ENCODE measurements at regions not wholly inside any gene's neighbourhood (a gene's known extent, or its start where the extent isn't known, plus 50 kb on each side); places are given as distances from the start of the nearest gene placed in this dataset.

DNA sequence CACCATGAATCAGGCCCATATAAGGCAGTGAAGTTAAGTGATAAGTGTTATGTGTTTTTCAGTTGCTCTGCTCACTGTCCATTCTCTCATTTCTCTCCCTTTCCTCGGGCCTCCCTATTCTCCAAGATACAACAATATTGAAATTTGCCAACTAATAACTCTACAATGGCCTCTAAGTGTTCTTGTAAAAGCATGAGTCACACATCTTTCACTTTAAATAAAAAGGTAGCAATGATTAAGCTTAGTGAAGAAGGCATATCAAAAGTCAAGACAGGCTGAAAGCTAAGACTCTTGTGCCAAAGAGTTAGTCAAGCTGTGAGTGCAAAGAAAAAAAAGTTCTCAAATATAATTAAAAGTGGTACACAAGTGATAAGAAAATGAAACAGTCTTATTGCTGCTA, 675.4 kb downstream of the OTOL1 start (continued):
- TF ChIP-seq, protein P1, sequence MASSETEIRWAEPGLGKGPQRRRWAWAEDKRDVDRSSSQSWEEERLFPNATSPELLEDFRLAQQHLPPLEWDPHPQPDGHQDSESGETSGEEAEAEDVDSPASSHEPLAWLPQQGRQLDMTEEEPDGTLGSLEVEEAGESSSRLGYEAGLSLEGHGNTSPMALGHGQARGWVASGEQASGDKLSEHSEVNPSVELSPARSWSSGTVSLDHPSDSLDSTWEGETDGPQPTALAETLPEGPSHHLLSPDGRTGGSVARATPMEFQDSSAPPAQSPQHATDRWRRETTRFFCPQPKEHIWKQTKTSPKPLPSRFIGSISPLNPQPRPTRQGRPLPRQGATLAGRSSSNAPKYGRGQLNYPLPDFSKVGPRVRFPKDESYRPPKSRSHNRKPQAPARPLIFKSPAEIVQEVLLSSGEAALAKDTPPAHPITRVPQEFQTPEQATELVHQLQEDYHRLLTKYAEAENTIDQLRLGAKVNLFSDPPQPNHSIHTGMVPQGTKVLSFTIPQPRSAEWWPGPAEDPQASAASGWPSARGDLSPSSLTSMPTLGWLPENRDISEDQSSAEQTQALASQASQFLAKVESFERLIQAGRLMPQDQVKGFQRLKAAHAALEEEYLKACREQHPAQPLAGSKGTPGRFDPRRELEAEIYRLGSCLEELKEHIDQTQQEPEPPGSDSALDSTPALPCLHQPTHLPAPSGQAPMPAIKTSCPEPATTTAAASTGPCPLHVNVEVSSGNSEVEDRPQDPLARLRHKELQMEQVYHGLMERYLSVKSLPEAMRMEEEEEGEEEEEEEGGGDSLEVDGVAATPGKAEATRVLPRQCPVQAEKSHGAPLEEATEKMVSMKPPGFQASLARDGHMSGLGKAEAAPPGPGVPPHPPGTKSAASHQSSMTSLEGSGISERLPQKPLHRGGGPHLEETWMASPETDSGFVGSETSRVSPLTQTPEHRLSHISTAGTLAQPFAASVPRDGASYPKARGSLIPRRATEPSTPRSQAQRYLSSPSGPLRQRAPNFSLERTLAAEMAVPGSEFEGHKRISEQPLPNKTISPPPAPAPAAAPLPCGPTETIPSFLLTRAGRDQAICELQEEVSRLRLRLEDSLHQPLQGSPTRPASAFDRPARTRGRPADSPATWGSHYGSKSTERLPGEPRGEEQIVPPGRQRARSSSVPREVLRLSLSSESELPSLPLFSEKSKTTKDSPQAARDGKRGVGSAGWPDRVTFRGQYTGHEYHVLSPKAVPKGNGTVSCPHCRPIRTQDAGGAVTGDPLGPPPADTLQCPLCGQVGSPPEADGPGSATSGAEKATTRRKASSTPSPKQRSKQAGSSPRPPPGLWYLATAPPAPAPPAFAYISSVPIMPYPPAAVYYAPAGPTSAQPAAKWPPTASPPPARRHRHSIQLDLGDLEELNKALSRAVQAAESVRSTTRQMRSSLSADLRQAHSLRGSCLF (CRISPR knock-in tag; IDR thresholded peaks at IDR 0.05; ENCODE audit: borderline replicate concordance) = no peak
- TF ChIP-seq TOPORS (CRISPR knock-in tag; IDR thresholded peaks at IDR 0.05) = no peak

DNA sequence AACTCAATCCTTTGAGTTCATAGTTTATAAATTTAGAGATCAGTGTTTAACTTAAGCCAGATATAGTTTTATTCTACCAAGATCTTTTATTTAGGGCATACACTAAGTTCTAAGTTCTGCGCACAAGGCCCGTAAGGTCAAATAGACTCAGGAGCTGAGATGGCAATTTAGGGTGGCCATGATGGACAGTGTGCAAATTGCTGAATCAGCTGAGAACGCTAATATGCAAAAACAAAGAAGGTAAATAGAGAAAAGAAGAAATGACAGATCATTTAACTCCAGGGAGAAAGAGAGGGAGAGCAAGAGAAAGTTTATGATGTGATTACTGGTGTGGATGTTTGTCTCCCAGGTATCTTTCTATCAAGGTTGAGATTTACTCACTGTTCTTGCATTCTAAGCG, 678.5 kb downstream of the OTOL1 start:
- Histone ChIP-seq H3K4me1 (ENCODE audit: insufficient read depth, low read length) (no peaks in the 10 kb centered on the region), H3K9ac (ENCODE audit: insufficient read depth, low read depth, low read length) (no peak overlapping the region), H2AFZ (ENCODE audit: low read length) (no peak overlapping the region), H3K27me3 (ENCODE audit: control insufficient read depth in 1 of 2, insufficient read depth in 2 of 2, low read length in 2 of 2) (no peaks in the 10 kb centered on the region), H3K9me3 (ENCODE audit: low read length) (no peaks in the 10 kb centered on the region), H4K20me1 (ENCODE audit: insufficient read depth, low read length) (no peaks in the 10 kb centered on the region), H3K36me3 (replicated peaks in 1 of 2; ENCODE audit: control insufficient read depth in 1 of 2, insufficient read depth in 2 of 2, low read length in 2 of 2) (no peaks in the 10 kb centered on the region), H3K79me2 (ENCODE audit: insufficient read depth, low read length) (no peaks in the 10 kb centered on the region), H3K4me2 (ENCODE audit: low read depth, low read length) (no peak overlapping the region), H3K4me3 (replicated peaks in 1 of 3; ENCODE audit: insufficient read depth in 1 of 3, low read depth in 2 of 3, low read length in 3 of 3) (no peak overlapping the region), H3K27ac (ENCODE audit: extremely low read length, insufficient read depth, low read length) (no peak overlapping the region)
- in situ Hi-C loops (cut with HindIII; ENCODE audit: extremely low pct_ligation_motif_present, low pct_unique_long_range_greater_than_20kb) (no loop called here), intact Hi-C loops (cut with micrococcal nuclease; ENCODE audit: unreplicated experiment) (no loop called here)
- ATAC-seq (no peak), DNase-seq (ENCODE audit: low spot score) (no peak), FAIRE-seq (no peak)
- CTCF ChIA-PET (ENCODE audit: low intra/inter-chr PET ratio, low total read pairs) = no interaction called here
- TF ChIP-seq MAFF (IDR thresholded peaks at IDR 0.05; ENCODE audit: low read depth, low read length) (peak; percentile 80), MAFK (conservative IDR thresholded peaks at IDR 0.05 in 1 of 2, IDR thresholded peaks at IDR 0.05 in 1 of 2; ENCODE audit: low read length in 2 of 2) (peak; percentile 69 to 84), ZNF264 (CRISPR knock-in tag; IDR thresholded peaks at IDR 0.05) (no peak)
- 47% methylated on average over 4 of the region's 4 CpGs for WGBS (ENCODE audit: low lambda C conversion rate)
- POLR2A ChIA-PET = no interaction called here
- no TSS peak for BruUV-seq (replicated peaks)

Data from HepG2 (cell line).